Ovary (tissue), 7 donors: ENCODE measurements at regions not wholly inside any gene's neighbourhood (a gene's known extent, or its start where the extent isn't known, plus 50 kb on each side); places are given as distances from the start of the nearest gene placed in this dataset.
"Not testable (repeated sequence)": the region's sequence is repeated elsewhere in the genome, so short reads cannot be mapped to it uniquely, and the experiment has no call there.

Experiments used
- DNase-seq, 5 donors: peaks; one replicate each; pipeline ENCODE4 v3.0.0-alpha.2; 2019 to 2020
- H3K27ac ChIP-seq, 2 donors: fragments of 200-600 bp; one replicate each; pipeline versions ENCODE4 v1.5.1 to v1.8.0; 2019 to 2022
- H3K27me3 ChIP-seq: fragments of 200-600 bp; one replicate; pipeline ENCODE4 v1.8.0; 2022
- H3K36me3 ChIP-seq: fragments of 200-600 bp; sonication (generic); one replicate; pipeline ENCODE4 v1.5.1; 2019
- H3K4me1 ChIP-seq: one replicate; pipeline ENCODE4 v1.8.1; 2013; ENCODE audit warnings: mild to moderate bottlenecking, moderate library complexity; ENCODE audit not compliant: insufficient read depth
- H3K4me3 ChIP-seq: fragments of 200-600 bp; sonication (generic); one replicate; pipeline ENCODE4 v1.5.1; 2017
- H3K9me3 ChIP-seq, 2 donors: fragments of 200-600 bp in 1 of 2; sonication (generic) in 1 of 2; one replicate each; pipeline versions ENCODE4 v1.5.1 to v1.8.1; 2013 to 2019; ENCODE audit warnings: mild to moderate bottlenecking in 1 of 2, moderate library complexity in 1 of 2
- EP300 ChIP-seq: sonication (generic); formaldehyde crosslinking; IDR thresholded peaks from one replicate; pipeline ENCODE4 v1.6.1; 2017; ENCODE audit warnings: antibody characterized with exemption
- POLR2A ChIP-seq: fragments of 450-650 bp; IDR thresholded peaks from one replicate; pipeline ENCODE4 v1.6.1; 2017; ENCODE audit warnings: antibody characterized with exemption, mild to moderate bottlenecking, moderate library complexity
- WGBS, 3 donors: extraction: QIAGEN DNeasy Blood & Tissue Kit in 1 of 3; methylation state at CpG; one replicate each; pipeline versions ENCODE4 v1.1.5 to v1.1.7; 2013 to 2017; 5-methylcytosine and 5-hydroxymethylcytosine counted together
- intact Hi-C, 4 donors: fragments of 100-400 bp; cut with DNase I; formaldehyde crosslinking; loops; one replicate each; pipeline versions ENCODE4 v1.11.0 to v1.15.1; 2022 to 2023
- TF ChIP-seq, protein P1 (sequence below), 3 donors: fragments of 450-650 bp in 2 of 3; fragments of 200-600 bp in 1 of 3; IDR thresholded peaks; one replicate each; pipeline versions ENCODE4 v1.5.1 to v1.8.0; 2016 to 2022; ENCODE audit warnings: antibody characterized with exemption in 3 of 3, mild to moderate bottlenecking in 1 of 3
- donor health status: DM: no; HTN: no; CAD: no; lungs with moderate emphysema.
- donor health status: DM: no; HTN: no; CAD: no.
- donor health status: Bipolar disorder and iron deficiency.
- donor health status: DM: no; HTN: no; CAD: no.
- donor health status: DM: yes; HTN: yes; CAD: no.

DNA sequence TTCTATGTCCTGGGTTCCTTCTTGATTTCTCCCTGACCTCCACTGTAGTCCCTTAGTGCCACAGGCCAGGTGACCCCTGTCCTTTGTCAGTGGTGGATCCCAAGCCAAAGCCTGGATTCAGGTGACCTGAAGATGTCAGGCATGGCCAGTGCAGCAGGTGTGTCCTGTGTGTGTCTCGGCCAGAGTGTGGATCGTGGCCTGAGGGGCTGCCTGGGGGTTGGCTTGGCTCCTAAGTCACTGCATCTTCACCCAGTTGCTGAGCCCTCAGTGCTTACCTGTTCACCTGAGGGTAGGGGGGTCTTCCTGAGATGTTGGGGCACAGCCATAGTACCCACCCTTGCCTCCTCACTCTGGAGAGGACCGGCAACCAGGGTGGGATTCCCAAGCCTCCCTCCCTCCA is 61.8 kb upstream of the PITX1 start:
- Histone ChIP-seq H3K27ac (no peak overlapping the region), H3K4me1 (no peaks in the 10 kb centered on the region), H3K9me3 (no peaks in the 10 kb centered on the region), H3K27me3 (no peaks in the 10 kb centered on the region), H3K36me3 (no peaks in the 10 kb centered on the region), H3K4me3 (no peak overlapping the region)
- DNase-seq = no peak
- intact Hi-C loops = no loop called here
- WGBS, 3 donors = 89 to 97% (median 91%) methylated on average over 3 of the region's 3 CpGs
- TF ChIP-seq, protein P1, sequence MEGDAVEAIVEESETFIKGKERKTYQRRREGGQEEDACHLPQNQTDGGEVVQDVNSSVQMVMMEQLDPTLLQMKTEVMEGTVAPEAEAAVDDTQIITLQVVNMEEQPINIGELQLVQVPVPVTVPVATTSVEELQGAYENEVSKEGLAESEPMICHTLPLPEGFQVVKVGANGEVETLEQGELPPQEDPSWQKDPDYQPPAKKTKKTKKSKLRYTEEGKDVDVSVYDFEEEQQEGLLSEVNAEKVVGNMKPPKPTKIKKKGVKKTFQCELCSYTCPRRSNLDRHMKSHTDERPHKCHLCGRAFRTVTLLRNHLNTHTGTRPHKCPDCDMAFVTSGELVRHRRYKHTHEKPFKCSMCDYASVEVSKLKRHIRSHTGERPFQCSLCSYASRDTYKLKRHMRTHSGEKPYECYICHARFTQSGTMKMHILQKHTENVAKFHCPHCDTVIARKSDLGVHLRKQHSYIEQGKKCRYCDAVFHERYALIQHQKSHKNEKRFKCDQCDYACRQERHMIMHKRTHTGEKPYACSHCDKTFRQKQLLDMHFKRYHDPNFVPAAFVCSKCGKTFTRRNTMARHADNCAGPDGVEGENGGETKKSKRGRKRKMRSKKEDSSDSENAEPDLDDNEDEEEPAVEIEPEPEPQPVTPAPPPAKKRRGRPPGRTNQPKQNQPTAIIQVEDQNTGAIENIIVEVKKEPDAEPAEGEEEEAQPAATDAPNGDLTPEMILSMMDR (IDR thresholded peaks at IDR 0.05) = no peak
- TF ChIP-seq POLR2A (no peak), EP300 (no peak)

DNA sequence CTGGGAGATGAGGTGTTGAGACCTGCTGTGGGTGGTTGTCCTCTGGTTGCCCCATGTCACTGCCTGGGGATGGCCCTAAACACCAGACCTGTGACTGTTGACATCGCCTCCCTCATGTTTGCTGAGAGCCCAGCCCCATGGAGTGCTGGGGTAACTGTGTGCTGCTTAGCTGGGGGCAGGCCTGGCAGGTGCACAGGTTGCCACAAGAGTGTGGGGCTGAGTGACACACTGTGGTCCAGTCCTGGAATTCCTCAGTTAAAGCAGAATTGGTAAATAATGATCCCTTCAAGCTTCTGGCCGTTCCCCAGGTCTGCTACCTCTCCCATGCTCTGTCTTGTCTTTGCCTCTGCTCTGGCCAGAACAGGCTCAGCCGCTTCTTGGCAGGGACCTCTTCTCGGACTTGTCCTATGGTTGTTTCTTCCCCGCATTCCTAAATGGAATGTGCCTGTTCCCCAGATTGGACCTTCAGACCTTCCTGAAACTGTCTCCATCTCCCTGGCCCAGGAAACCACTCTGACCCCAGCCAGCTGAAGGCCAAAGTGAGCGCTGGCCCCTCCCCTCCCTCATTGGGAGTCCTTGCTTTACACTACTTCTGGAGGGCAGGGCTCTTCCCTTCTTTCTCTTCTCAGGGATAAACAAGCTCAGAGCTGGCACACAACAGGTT is 61.2 kb upstream of the PITX1 start:
- Histone ChIP-seq H3K4me3 (no peak overlapping the region), H3K9me3 (no peaks in the 10 kb centered on the region), H3K27me3 (no peaks in the 10 kb centered on the region), H3K36me3 (no peaks in the 10 kb centered on the region), H3K27ac (no peak overlapping the region), H3K4me1 (no peaks in the 10 kb centered on the region)
- DNase-seq = no peak
- TF ChIP-seq POLR2A (no peak), EP300 (no peak)
- TF ChIP-seq, protein P1 (IDR thresholded peaks at IDR 0.05) = no peak
- 69 to 73% (median 69%) methylated on average over 6 of the region's 6 CpGs for WGBS, 3 donors
- intact Hi-C loops = no loop called here

DNA sequence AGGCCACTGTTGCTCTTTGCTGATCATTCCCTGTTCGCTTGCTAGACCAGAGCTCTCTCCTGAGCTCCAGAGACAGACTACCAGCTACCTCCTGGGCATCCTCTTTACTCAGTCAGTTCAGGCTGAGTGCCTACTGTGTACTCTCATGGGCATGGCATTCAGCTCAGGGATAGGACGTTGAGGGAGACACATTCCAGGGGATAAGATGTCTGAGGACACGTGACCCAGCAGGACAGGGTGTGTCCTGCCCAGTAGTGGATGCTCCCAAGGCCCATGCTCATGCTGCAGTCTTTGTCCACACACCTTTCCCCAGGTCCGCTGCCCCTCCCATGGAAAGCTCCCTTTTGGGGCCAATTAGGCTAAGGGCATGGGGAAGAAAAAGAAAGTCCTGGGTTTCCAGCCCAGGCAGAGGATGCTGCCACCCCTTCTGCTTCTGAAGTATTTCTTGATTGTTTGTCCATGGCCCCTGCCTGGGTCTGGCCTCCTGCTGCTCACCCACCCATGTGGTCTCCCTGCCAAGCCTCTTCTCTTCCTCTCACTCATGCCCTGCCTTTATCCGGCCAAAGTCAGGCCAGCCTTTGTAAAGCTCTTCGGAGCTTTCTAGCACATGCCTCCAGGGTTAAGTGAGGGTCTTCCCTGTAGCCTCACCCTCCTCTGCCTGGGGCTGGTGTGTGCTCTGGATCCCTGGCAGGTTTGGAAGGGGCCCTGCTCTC is 60.5 kb upstream of the PITX1 start:
- H3K4me3 ChIP-seq = no peak overlapping the region
- no peaks in the 10 kb centered on the region for H3K4me1 ChIP-seq
- H3K27me3 ChIP-seq = no peaks in the 10 kb centered on the region
- H3K27ac ChIP-seq = no peak overlapping the region
- no peak for DNase-seq
- intact Hi-C loops = no loop called here
- WGBS, 3 donors = 82 to 84% (median 82%) methylated on average over 6 of the region's 6 CpGs
- H3K9me3 ChIP-seq = no peaks in the 10 kb centered on the region
- TF ChIP-seq POLR2A (no peak), EP300 (no peak)
- TF ChIP-seq, protein P1 (IDR thresholded peaks at IDR 0.05) = no peak
- no peaks in the 10 kb centered on the region for H3K36me3 ChIP-seq

DNA sequence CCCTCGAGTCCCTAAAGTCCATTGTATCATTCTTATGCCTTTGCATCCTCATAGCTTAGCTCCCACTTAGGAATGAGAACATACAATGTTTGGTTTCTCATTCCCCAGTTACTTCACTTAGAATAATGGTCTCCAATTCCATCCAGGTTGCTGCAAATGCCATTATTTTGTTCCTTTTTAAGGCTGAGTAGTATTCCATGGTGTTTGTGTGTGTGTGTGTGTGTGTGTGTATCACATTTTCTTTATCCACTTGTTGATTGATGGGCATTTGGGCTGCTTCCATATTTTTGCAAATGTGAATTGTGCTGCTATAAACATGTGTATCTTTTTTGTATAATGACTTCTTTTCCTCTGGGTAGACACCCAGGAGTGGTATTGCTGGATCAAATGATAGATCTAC is 59.5 kb upstream of the PITX1 start:
- not testable (repeated sequence) for DNase-seq

DNA sequence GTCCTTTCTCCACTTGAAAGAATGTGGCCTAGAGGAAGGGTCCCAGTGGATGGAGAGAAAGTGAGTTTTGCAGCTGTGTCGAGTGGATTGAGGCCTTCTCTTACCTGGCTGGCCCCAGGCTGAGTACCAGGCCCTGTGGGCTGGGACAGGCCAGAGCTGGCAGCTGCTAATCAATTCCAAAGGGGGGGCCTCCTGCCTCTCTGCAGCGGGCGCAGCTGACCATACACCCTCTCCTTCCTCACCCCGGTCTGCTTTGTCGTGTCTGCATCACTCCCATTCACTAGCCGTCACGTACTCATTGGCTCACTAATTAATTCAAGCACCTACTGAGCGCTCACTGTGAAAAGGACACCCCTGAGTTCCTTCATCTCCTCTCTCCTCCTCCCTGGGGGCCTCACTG is 58.4 kb upstream of the PITX1 start:
- Histone ChIP-seq H3K27ac (no peak overlapping the region), H3K27me3 (no peaks in the 10 kb centered on the region), H3K36me3 (no peaks in the 10 kb centered on the region), H3K9me3 (no peaks in the 10 kb centered on the region), H3K4me1 (no peaks in the 10 kb centered on the region), H3K4me3 (no peak overlapping the region)
- TF ChIP-seq EP300 (no peak), POLR2A (no peak)
- TF ChIP-seq, protein P1 (IDR thresholded peaks at IDR 0.05) = no peak
- 81 to 85% (median 83%) methylated on average over 8 of the region's 8 CpGs for WGBS, 3 donors
- DNase-seq = no peak
- intact Hi-C loops = no loop called here

More for the DNA sequence above, 59.5 kb upstream of the PITX1 start:
- H3K27me3 ChIP-seq, H3K9me3 ChIP-seq, H3K4me1 ChIP-seq, H3K36me3 ChIP-seq, intact Hi-C loops, H3K27ac ChIP-seq, H3K4me3 ChIP-seq: not testable (repeated sequence)
- WGBS, 3 donors = 83 to 93% (median 88%) methylated on average over 1 of the region's 1 CpG
